Subcutaneous abdominal adipose tissue (tissue), 5 donors: ENCODE measurements at regions not wholly inside any gene's neighbourhood (a gene's known extent, or its start where the extent isn't known, plus 50 kb on each side); places are given as distances from the start of the nearest gene placed in this dataset.
"Not testable (repeated sequence)": the region's sequence is repeated elsewhere in the genome, so short reads cannot be mapped to it uniquely, and the experiment has no call there.

Experiments used
- H3K27ac ChIP-seq: one replicate; pipeline ENCODE4 v1.7.0; 2013; ENCODE audit warnings: low read depth, mild to moderate bottlenecking, inconsistent platforms, low read length, moderate library complexity
- H3K27me3 ChIP-seq, 5 donors: one replicate each; pipeline ENCODE4 v1.7.0; 2013; ENCODE audit warnings: low read length in 5 of 5, inconsistent platforms in 1 of 5; ENCODE audit not compliant: control insufficient read depth in 5 of 5, insufficient read depth in 4 of 5
- H3K36me3 ChIP-seq, 5 donors: one replicate each; pipeline ENCODE4 v1.7.0; 2013; ENCODE audit warnings: low read length in 5 of 5; ENCODE audit not compliant: control insufficient read depth in 5 of 5, insufficient read depth in 5 of 5
- H3K4me1 ChIP-seq, 5 donors: one replicate each; pipeline ENCODE4 v1.7.0; 2013; ENCODE audit warnings: low read length in 5 of 5, mild to moderate bottlenecking in 3 of 5, moderate library complexity in 1 of 5; ENCODE audit not compliant: control insufficient read depth in 5 of 5, insufficient read depth in 5 of 5
- H3K4me3 ChIP-seq, 5 donors: one replicate each; pipeline ENCODE4 v1.7.0; 2013; ENCODE audit warnings: low read length in 5 of 5, low read depth in 1 of 5
- H3K9ac ChIP-seq, 5 donors: one replicate each; pipeline ENCODE4 v1.7.0; 2013; ENCODE audit warnings: low read length in 5 of 5, mild to moderate bottlenecking in 4 of 5, moderate library complexity in 3 of 5
- H3K9me3 ChIP-seq, 5 donors: one replicate each; pipeline ENCODE4 v1.7.0; 2013; ENCODE audit warnings: low read length in 5 of 5; ENCODE audit not compliant: control insufficient read depth in 5 of 5
- donor health status: healthy.
- donor health status: healthy.
- donor health status: healthy.
- donor health status: healthy.
- donor health status: healthy.

- H3K27me3 ChIP-seq, H3K4me1 ChIP-seq, H3K36me3 ChIP-seq, H3K27ac ChIP-seq, H3K4me3 ChIP-seq, H3K9ac ChIP-seq, H3K9me3 ChIP-seq: not testable (repeated sequence)
Observed at GRCh38 chr13:54422946-54423345, 1394.3 kb downstream of the OLFM4 start.

DNA sequence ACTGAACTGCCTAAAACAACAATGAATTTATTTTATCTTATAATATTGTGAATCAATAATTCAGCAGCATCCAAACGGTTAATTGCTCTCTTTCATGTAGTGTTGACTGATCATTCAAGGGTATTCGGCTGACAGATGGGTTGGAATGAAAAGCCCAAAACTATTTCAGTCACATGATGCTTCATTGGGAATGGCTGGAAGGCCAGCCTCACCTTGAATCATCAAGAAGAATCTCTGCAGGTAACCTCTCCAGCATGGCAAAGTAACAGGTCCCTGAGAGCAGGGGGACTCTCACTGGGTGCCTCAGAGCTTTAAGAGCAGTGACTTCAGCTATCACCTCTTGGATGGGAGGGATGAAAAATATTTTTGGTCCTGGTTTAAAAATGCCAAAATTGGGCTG is 1395.7 kb downstream of the OLFM4 start:
- Histone ChIP-seq H3K27ac (no peak overlapping the region), H3K9ac (no peak overlapping the region), H3K4me1 (peaks cover 0 to 3% (median 0%) of the 10 kb centered on the region in 5 donors), H3K4me3 (no peak overlapping the region), H3K9me3 (no peaks in the 10 kb centered on the region), H3K27me3 (no peaks in the 10 kb centered on the region), H3K36me3 (no peaks in the 10 kb centered on the region)

- no peaks in the 10 kb centered on the region for H3K27me3 ChIP-seq
- no peaks in the 10 kb centered on the region for H3K4me1 ChIP-seq
- H3K9me3 ChIP-seq, result no peaks in the 10 kb centered on the region
- H3K36me3 ChIP-seq, result no peaks in the 10 kb centered on the region
- H3K27ac ChIP-seq, result no peak overlapping the region
- H3K4me3 ChIP-seq, result no peak overlapping the region
- no peak overlapping the region for H3K9ac ChIP-seq
Observed at GRCh38 chr13:54433493-54434206, 1405.0 kb downstream of the OLFM4 start.

DNA sequence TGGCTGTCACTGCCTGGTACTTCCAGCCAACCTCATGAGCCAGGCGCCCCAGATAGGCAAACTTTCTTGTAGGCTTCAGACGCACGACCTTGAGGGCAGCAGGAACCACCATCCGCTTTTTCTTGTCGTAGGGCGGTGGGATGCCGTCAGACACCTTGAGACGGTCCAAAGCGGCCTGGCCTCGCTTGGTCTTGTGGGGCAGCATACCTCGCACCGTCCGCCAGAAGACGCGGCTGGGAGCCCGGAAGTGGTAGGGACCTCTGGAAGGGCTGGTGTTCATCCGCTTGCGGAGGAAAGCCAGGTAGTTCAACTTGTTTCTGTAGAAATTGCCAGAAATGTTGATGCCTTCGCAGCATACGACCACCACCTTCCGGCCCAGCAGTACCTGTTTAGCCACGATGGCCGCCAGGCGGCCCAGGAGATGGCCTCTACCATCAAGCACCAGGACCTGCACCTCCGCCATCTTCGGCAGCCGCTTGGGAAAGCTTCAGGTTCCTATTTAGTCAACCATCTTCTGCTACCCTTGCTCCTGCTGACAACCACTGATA is 1412.3 kb downstream of the OLFM4 start:
- not testable (repeated sequence) for H3K9ac ChIP-seq, H3K27me3 ChIP-seq, H3K27ac ChIP-seq, H3K9me3 ChIP-seq, H3K36me3 ChIP-seq, H3K4me1 ChIP-seq, H3K4me3 ChIP-seq

DNA sequence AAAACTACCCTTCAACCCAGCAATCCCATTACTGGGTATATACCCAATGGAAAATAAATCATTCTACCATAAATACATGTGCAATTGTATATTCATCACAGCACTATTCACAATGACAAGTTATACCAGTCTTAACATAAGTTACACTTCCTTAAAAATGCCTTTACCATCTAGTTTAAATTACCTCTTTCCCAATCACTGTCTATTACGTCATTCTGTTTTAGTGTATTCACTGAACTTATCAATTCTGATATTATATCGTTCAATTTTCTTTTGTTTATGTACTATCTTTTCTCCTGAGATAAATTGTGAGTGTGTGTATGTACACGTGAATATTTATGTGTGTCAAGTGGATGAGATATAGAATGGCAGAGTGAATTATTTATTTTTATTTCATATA is 1416.8 kb downstream of the OLFM4 start:
- Histone ChIP-seq H3K27me3 (no peaks in the 10 kb centered on the region), H3K36me3 (no peaks in the 10 kb centered on the region), H3K4me1 (no peaks in the 10 kb centered on the region), H3K4me3 (no peak overlapping the region), H3K9me3 (peaks cover 0 to 3% (median 0%) of the 10 kb centered on the region in 5 donors), H3K27ac (no peak overlapping the region), H3K9ac (no peak overlapping the region)

DNA sequence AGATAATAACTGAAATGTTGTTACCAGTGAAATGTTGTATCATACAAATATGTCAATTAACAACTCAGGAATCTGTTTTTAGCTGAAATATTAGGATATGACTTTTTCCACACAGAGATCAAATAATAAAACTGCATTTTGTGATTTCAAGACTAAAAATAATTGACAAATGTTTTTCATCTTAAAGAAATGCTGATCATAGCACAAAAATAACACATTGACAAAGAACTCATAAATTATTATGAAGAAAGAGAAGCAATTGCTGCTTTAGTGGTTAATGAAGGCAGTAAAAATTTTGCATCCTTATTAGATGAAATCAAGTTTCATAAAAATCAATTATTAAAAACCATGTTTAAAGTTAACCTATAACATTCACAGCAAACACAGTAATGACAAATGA is 1417.3 kb downstream of the OLFM4 start:
- no peak overlapping the region for H3K27ac ChIP-seq
- H3K4me3 ChIP-seq, result no peak overlapping the region
- no peak overlapping the region for H3K9ac ChIP-seq
- H3K4me1 ChIP-seq, result no peaks in the 10 kb centered on the region
- no peaks in the 10 kb centered on the region for H3K36me3 ChIP-seq
- peaks cover 0 to 3% (median 0%) of the 10 kb centered on the region in 5 donors for H3K9me3 ChIP-seq
- no peaks in the 10 kb centered on the region for H3K27me3 ChIP-seq

GRCh38 chr13:54449922-54450321 is 1421.3 kb downstream of the OLFM4 start:
- no peak overlapping the region for H3K9ac ChIP-seq
- H3K9me3 ChIP-seq, result peaks cover 0 to 2% (median 0%) of the 10 kb centered on the region in 5 donors
- no peaks in the 10 kb centered on the region for H3K27me3 ChIP-seq
- H3K27ac ChIP-seq, result no peak overlapping the region
- no peaks in the 10 kb centered on the region for H3K36me3 ChIP-seq
- H3K4me3 ChIP-seq, result no peak overlapping the region
- H3K4me1 ChIP-seq, result peaks cover 0 to 5% (median 4%) of the 10 kb centered on the region in 5 donors

DNA sequence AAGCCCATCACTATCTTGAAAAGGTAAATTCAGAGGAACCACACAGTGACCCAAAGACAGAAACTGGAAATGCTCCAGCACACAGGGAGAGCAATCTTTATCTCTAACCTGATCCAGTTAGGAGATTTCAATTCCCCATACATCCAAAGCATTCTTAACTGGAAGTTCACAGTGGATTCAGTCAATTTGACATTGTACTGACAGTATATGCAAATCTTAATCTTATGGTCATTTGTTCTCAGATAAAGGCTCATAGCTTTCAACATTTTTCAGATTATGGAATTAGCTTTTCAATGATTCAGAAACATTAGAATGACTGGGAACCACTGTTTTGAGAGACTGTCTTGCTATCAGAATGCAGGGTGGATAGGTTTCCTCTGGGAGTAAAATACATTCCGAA is 1455.6 kb downstream of the OLFM4 start:
- H3K27ac ChIP-seq, result no peak overlapping the region
- no peaks in the 10 kb centered on the region for H3K9me3 ChIP-seq
- no peaks in the 10 kb centered on the region for H3K36me3 ChIP-seq
- H3K4me3 ChIP-seq, result no peak overlapping the region
- H3K9ac ChIP-seq, result no peak overlapping the region
- no peaks in the 10 kb centered on the region for H3K4me1 ChIP-seq
- no peaks in the 10 kb centered on the region for H3K27me3 ChIP-seq

- H3K36me3 ChIP-seq, result no peaks in the 10 kb centered on the region
- H3K9ac ChIP-seq, result no peak overlapping the region
- H3K27me3 ChIP-seq, result no peaks in the 10 kb centered on the region
- H3K4me3 ChIP-seq, result no peak overlapping the region
- no peak overlapping the region for H3K27ac ChIP-seq
- no peaks in the 10 kb centered on the region for H3K4me1 ChIP-seq
- no peaks in the 10 kb centered on the region for H3K9me3 ChIP-seq
Observed at GRCh38 chr13:54486421-54487166, 1458.0 kb downstream of the OLFM4 start.

DNA sequence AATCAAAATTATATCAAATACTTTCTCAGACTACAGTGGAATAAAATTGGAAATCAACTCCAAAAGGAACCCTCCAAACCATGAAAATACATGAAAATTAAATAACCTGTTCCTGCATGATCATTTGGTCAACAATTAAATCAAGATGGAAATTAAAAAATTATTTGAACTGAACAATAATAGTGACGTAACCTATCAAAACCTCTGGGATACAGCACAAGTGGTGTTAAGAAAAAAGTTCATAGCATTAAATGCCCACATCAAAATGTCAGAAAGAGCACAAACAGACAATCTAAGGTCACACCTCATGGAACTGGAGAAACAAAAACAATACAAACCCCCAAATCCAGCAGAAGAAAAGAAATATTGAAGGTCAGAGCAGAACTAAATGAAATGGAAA is 1460.7 kb downstream of the OLFM4 start:
- Histone ChIP-seq H3K27ac (no peak overlapping the region), H3K9me3 (no peaks in the 10 kb centered on the region), H3K4me3 (no peak overlapping the region), H3K27me3 (no peaks in the 10 kb centered on the region), H3K36me3 (no peaks in the 10 kb centered on the region), H3K9ac (no peak overlapping the region), H3K4me1 (no peaks in the 10 kb centered on the region)
